ENCODE measurements at regions not wholly inside any gene's neighbourhood (a gene's known extent, or its start where the extent isn't known, plus 50 kb on each side); places are given as distances from the start of the nearest gene placed in this dataset.

DNA sequence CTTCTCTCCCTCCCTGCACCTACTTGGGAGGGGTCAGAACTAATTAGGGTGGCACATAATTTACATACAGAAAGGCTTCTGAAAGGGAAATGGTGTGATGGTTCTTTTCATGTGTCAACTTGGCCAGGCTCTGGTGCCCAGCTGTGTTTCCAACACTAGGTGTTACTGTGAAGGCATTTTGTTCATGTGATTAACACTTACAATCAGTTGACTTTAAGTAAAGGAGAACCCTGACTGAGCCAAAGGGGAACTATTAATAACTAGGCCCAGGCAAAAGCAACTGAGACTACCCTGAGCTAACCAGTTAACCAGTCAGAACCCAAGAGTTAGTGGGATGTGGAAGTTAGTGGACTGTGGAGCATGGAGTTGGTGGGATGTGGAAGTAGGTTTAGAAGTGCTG lies 114.9 kb downstream of the SEC16B start:
- TF ChIP-seq, protein P1, sequence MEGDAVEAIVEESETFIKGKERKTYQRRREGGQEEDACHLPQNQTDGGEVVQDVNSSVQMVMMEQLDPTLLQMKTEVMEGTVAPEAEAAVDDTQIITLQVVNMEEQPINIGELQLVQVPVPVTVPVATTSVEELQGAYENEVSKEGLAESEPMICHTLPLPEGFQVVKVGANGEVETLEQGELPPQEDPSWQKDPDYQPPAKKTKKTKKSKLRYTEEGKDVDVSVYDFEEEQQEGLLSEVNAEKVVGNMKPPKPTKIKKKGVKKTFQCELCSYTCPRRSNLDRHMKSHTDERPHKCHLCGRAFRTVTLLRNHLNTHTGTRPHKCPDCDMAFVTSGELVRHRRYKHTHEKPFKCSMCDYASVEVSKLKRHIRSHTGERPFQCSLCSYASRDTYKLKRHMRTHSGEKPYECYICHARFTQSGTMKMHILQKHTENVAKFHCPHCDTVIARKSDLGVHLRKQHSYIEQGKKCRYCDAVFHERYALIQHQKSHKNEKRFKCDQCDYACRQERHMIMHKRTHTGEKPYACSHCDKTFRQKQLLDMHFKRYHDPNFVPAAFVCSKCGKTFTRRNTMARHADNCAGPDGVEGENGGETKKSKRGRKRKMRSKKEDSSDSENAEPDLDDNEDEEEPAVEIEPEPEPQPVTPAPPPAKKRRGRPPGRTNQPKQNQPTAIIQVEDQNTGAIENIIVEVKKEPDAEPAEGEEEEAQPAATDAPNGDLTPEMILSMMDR (IDR thresholded peaks at IDR 0.05; ENCODE audit: low read depth, low read length, poor library complexity, severe bottlenecking), result no peak
- TF ChIP-seq EZH2phosphoT487 (IDR thresholded peaks at IDR 0.05; ENCODE audit: borderline replicate concordance, low read length), result no peak

All from DOHH2 (cell line).